Astrocyte (in vitro differentiated cells and primary cell): ENCODE measurements at regions not wholly inside any gene's neighbourhood (a gene's known extent, or its start where the extent isn't known, plus 50 kb on each side); places are given as distances from the start of the nearest gene placed in this dataset.

Experiments used
- EZH2 ChIP-seq: IDR thresholded peaks from 2 replicates; pipeline ENCODE4 v1.6.1; 2012; ENCODE audit warnings: mild to moderate bottlenecking, low read length, inconsistent platforms; ENCODE audit not compliant: insufficient read depth
- TF ChIP-seq, protein P1 (sequence below): IDR thresholded peaks from 2 replicates; pipeline ENCODE4 v1.5.1; 2011; ENCODE audit warnings: low read depth, mild to moderate bottlenecking, inconsistent platforms, low read length, moderate library complexity; ENCODE audit not compliant: insufficient read depth

DNA sequence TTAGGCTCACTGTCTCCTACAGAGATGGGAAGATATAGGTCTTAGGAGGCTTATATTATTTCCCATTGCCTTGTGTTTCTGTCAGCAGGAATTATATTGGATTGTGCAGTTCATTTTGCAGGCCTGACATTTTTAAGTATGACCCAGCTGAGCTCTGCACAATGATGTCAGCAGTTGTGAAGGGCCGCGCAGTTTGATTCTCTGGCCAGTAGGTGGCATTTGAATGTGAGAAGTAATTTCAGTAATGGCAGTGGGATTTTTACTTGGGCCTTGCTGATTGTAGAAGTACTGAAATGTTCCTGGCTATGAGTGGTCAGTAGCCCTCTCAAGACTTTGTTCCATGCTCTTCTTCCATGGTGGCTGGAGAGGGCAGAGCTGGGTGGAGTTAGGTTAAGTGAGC lies 247.2 kb upstream of the MTMR8 start:
- TF ChIP-seq, protein P1, sequence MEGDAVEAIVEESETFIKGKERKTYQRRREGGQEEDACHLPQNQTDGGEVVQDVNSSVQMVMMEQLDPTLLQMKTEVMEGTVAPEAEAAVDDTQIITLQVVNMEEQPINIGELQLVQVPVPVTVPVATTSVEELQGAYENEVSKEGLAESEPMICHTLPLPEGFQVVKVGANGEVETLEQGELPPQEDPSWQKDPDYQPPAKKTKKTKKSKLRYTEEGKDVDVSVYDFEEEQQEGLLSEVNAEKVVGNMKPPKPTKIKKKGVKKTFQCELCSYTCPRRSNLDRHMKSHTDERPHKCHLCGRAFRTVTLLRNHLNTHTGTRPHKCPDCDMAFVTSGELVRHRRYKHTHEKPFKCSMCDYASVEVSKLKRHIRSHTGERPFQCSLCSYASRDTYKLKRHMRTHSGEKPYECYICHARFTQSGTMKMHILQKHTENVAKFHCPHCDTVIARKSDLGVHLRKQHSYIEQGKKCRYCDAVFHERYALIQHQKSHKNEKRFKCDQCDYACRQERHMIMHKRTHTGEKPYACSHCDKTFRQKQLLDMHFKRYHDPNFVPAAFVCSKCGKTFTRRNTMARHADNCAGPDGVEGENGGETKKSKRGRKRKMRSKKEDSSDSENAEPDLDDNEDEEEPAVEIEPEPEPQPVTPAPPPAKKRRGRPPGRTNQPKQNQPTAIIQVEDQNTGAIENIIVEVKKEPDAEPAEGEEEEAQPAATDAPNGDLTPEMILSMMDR, result no peak
- TF ChIP-seq EZH2, result no peak
